A549 (cell line): ENCODE measurements at regions not wholly inside any gene's neighbourhood (a gene's known extent, or its start where the extent isn't known, plus 50 kb on each side); places are given as distances from the start of the nearest gene placed in this dataset.
A peak's percentile ranks its signal among the peaks of the same experiment; 100 is the strongest.

Experiments
- ATAC-seq, 2 experiments: fragments of 200-7000 bp in 1 of 2; fragments of >200 bp in 1 of 2; cut with Nextera tagmentation in 1 of 2; cut with Tn5 transposase in 1 of 2; 3 replicates each; pipeline versions ENCODE4 v1.8.0 to v1.9.1; 2018 to 2020; ENCODE audit warnings: mild to moderate bottlenecking in 1 of 2, moderate library complexity in 1 of 2
- CTCF ChIA-PET: fragments of 300-600 bp; sonication (Branson Sonifier 250); formaldehyde crosslinking; extraction: SDS; loops from one replicate; lab custom pipeline; 2021; ENCODE audit warnings: antibody characterized with exemption, inconsistent platforms; lab: Yijun Ruan, JAX
- POLR2A ChIA-PET: fragments of 350-600 bp; formaldehyde crosslinking; extraction: SDS; loops from one replicate; lab custom pipeline; 2021; ENCODE audit warnings: antibody characterized with exemption, inconsistent platforms; lab: Yijun Ruan, JAX
- DNase-seq, 2 experiments: peaks; one replicate each; pipeline versions ENCODE4 v3.0.0 to v3.0.0-alpha.2; 2011 to 2016; ENCODE audit warnings: low read depth in 1 of 2, low spot score in 1 of 2
- FAIRE-seq: peaks from 2 replicates; lab custom pipeline; 2011; peaks lifted over from hg19 to GRCh38; lab: Jason Lieb, UNC
- H3K27ac ChIP-seq, 2 experiments: fragments of >200 bp; sonication (Bioruptor Twin); formaldehyde crosslinking; 3 replicates each; pipeline ENCODE4 v1.5.1; 2016 to 2017
- H3K4me1 ChIP-seq: fragments of >200 bp; sonication (Bioruptor Twin); formaldehyde crosslinking; 3 replicates; pipeline ENCODE4 v1.6.1; 2016
- H3K4me2 ChIP-seq: fragments of >200 bp; sonication (Bioruptor Twin); formaldehyde crosslinking; 3 replicates; pipeline ENCODE4 v1.6.1; 2016
- H3K4me3 ChIP-seq: fragments of >200 bp; sonication (Bioruptor Twin); formaldehyde crosslinking; 3 replicates; pipeline ENCODE4 v1.5.1; 2016
- H3K9me3 ChIP-seq: fragments of >200 bp; sonication (Bioruptor Twin); formaldehyde crosslinking; 3 replicates; pipeline ENCODE4 v1.6.1; 2016
- ATOH8 ChIP-seq: fragments of 250-450 bp; sonication (Bioruptor Pico); IDR thresholded peaks from 2 replicates; pipeline ENCODE4 v1.5.0; 2020; ENCODE audit warnings: low read depth, mild to moderate bottlenecking, moderate library complexity
- BHLHE40 ChIP-seq: IDR thresholded peaks from 2 replicates; pipeline ENCODE4 v1.6.1; 2012; ENCODE audit warnings: low read depth, low read length, inconsistent platforms
- CBX2 ChIP-seq: fragments of 200-600 bp; sonication (generic); IDR thresholded peaks from 2 replicates; pipeline ENCODE4 v1.6.1; 2016; ENCODE audit warnings: low read depth, mild to moderate bottlenecking, borderline replicate concordance
- CBX8 ChIP-seq: fragments of 200-600 bp; sonication (generic); IDR thresholded peaks from 2 replicates; pipeline ENCODE4 v1.6.1; 2016
- CEBPB ChIP-seq, 2 experiments: fragments of >200 bp in 1 of 2; sonication (Bioruptor Twin) in 1 of 2; formaldehyde crosslinking in 1 of 2; IDR thresholded peaks; 2 replicates each; pipeline ENCODE4 v1.6.1; 2012 to 2016
- CHD2 ChIP-seq: fragments of 150-350 bp; IDR thresholded peaks from 2 replicates; pipeline ENCODE4 v1.6.1; 2014; ENCODE audit warnings: low read length; ENCODE audit not compliant: partially characterized antibody
- CHD4 ChIP-seq: fragments of 200-600 bp; sonication (generic); IDR thresholded peaks from 2 replicates; pipeline ENCODE4 v1.6.1; 2016; ENCODE audit warnings: antibody characterized with exemption, mild to moderate bottlenecking, borderline replicate concordance
- E2F6 ChIP-seq: IDR thresholded peaks from 2 replicates; pipeline ENCODE4 v1.6.1; 2012; ENCODE audit warnings: low read depth, borderline replicate concordance
- EHF ChIP-seq: fragments of 250-450 bp; sonication (Bioruptor Pico); IDR thresholded peaks from 2 replicates; pipeline ENCODE4 v1.5.0; 2020; ENCODE audit warnings: mild to moderate bottlenecking
- ELK1 ChIP-seq: fragments of 150-350 bp; IDR thresholded peaks from 2 replicates; pipeline ENCODE4 v1.6.1; 2014; ENCODE audit warnings: low read depth, mild to moderate bottlenecking, low read length
- FOSB ChIP-seq: fragments of 250-450 bp; sonication (Bioruptor Pico); IDR thresholded peaks from 2 replicates; pipeline ENCODE4 v1.5.0; 2020; ENCODE audit warnings: mild to moderate bottlenecking, moderate library complexity
- FOSL2 ChIP-seq, 2 experiments: fragments of 450-650 bp in 1 of 2; fragments of >200 bp in 1 of 2; sonication (Bioruptor Twin) in 1 of 2; formaldehyde crosslinking; IDR thresholded peaks; 2 replicates each; pipeline versions ENCODE4 v1.5.0 to v1.6.1; 2016 to 2020; ENCODE audit warnings: mild to moderate bottlenecking in 1 of 2, moderate library complexity in 1 of 2
- GATA3 ChIP-seq: IDR thresholded peaks from 2 replicates; pipeline ENCODE4 v1.6.1; 2012; ENCODE audit warnings: borderline replicate concordance
- HDAC2 ChIP-seq: fragments of 200-600 bp; sonication (generic); IDR thresholded peaks from 2 replicates; pipeline ENCODE4 v1.6.1; 2016
- HES2 ChIP-seq: fragments of >200 bp; sonication (Bioruptor Twin); formaldehyde crosslinking; IDR thresholded peaks from 2 replicates; pipeline ENCODE4 v1.6.1; 2016
- HEYL ChIP-seq: fragments of 250-450 bp; sonication (Bioruptor Pico); IDR thresholded peaks from 2 replicates; pipeline ENCODE4 v1.8.0; 2021; ENCODE audit warnings: mild to moderate bottlenecking, moderate library complexity
- HOXA7 ChIP-seq: fragments of 250-450 bp; sonication (Bioruptor Pico); IDR thresholded peaks from 2 replicates; pipeline ENCODE4 v1.5.0; 2020; ENCODE audit warnings: mild to moderate bottlenecking, moderate library complexity
- JUNB ChIP-seq: fragments of >200 bp; sonication (Bioruptor Twin); formaldehyde crosslinking; IDR thresholded peaks from 2 replicates; pipeline ENCODE4 v1.6.1; 2016
- KDM1A ChIP-seq: fragments of 200-600 bp; sonication (generic); IDR thresholded peaks from 2 replicates; pipeline ENCODE4 v1.6.1; 2016; ENCODE audit warnings: low read depth, mild to moderate bottlenecking
- KDM5A ChIP-seq: fragments of 200-600 bp; sonication (generic); IDR thresholded peaks from 2 replicates; pipeline ENCODE4 v1.6.1; 2016; ENCODE audit warnings: antibody characterized with exemption, mild to moderate bottlenecking
- MAFK ChIP-seq: fragments of 450-650 bp; IDR thresholded peaks from 2 replicates; pipeline ENCODE4 v1.6.1; 2014; ENCODE audit not compliant: partially characterized antibody
- MYC ChIP-seq: IDR thresholded peaks from 2 replicates; pipeline ENCODE4 v1.6.1; 2012; ENCODE audit warnings: mild to moderate bottlenecking, inconsistent platforms, low read length, improper control_type of control experiment, borderline replicate concordance
- NPAS2 ChIP-seq: fragments of 250-450 bp; sonication (Bioruptor Pico); IDR thresholded peaks from 2 replicates; pipeline ENCODE4 v1.8.0; 2022; ENCODE audit warnings: mild to moderate bottlenecking, moderate library complexity, borderline replicate concordance
- NR3C1 ChIP-seq: fragments of >200 bp; sonication (Bioruptor Twin); formaldehyde crosslinking; IDR thresholded peaks from 3 replicates; pipeline ENCODE4 v1.6.1; 2017
- PHF8 ChIP-seq: fragments of 200-600 bp; sonication (generic); IDR thresholded peaks from 2 replicates; pipeline ENCODE4 v1.6.1; 2016; ENCODE audit warnings: low read depth, mild to moderate bottlenecking, antibody characterized with exemption, moderate library complexity, borderline replicate concordance
- POLR2A ChIP-seq: IDR thresholded peaks from 2 replicates; pipeline ENCODE4 v1.6.1; 2012; ENCODE audit warnings: mild to moderate bottlenecking, low read length
- RAD21 ChIP-seq, 2 experiments: fragments of >200 bp in 1 of 2; sonication (Bioruptor Twin) in 1 of 2; formaldehyde crosslinking in 1 of 2; IDR thresholded peaks in 1 of 2; conservative IDR thresholded peaks in 1 of 2; 2 replicates in 1 of 2; 3 replicates in 1 of 2; pipeline ENCODE4 v1.6.1; 2012 to 2018; ENCODE audit warnings: inconsistent platforms in 1 of 2
- RCOR1 ChIP-seq: fragments of 150-350 bp; IDR thresholded peaks from 2 replicates; pipeline ENCODE4 v1.6.1; 2014; ENCODE audit warnings: antibody characterized with exemption, low read length, low read depth
- USF2 ChIP-seq: fragments of 450-650 bp; IDR thresholded peaks from 2 replicates; pipeline ENCODE4 v1.6.1; 2014; ENCODE audit warnings: antibody characterized with exemption
- ZFP36 ChIP-seq: fragments of 450-650 bp; IDR thresholded peaks from 2 replicates; pipeline ENCODE4 v1.6.1; 2014; ENCODE audit warnings: borderline replicate concordance; ENCODE audit not compliant: partially characterized antibody
- ZNF302 ChIP-seq: fragments of 250-450 bp; sonication (Bioruptor Pico); IDR thresholded peaks from 2 replicates; pipeline ENCODE4 v1.9.0; 2021; ENCODE audit warnings: inconsistent platforms, mild to moderate bottlenecking, moderate library complexity
- ZSCAN20 ChIP-seq: fragments of 250-450 bp; sonication (Bioruptor Pico); IDR thresholded peaks from 2 replicates; pipeline ENCODE4 v1.8.0; 2022; ENCODE audit warnings: mild to moderate bottlenecking, moderate library complexity
- WGBS: methylation state at CpG from one replicate; pipeline ENCODE4 v1.1.6; 2017; ENCODE audit errors: missing lambda C conversion rate; 5-methylcytosine and 5-hydroxymethylcytosine counted together
- TF ChIP-seq, protein P1 (sequence below): fragments of >200 bp; sonication (Bioruptor Twin); formaldehyde crosslinking; IDR thresholded peaks from 3 replicates; pipeline ENCODE4 v1.6.1; 2016

- FAIRE-seq = no peak
- 77% methylated on average over 8 of the region's 8 CpGs for WGBS
- H3K4me1 ChIP-seq = peaks cover 12% of the 10 kb centered on the region
- no peak for DNase-seq
- TF ChIP-seq PHF8 = no peak
- no peak for TF ChIP-seq ZFP36
- TF ChIP-seq, protein P1, sequence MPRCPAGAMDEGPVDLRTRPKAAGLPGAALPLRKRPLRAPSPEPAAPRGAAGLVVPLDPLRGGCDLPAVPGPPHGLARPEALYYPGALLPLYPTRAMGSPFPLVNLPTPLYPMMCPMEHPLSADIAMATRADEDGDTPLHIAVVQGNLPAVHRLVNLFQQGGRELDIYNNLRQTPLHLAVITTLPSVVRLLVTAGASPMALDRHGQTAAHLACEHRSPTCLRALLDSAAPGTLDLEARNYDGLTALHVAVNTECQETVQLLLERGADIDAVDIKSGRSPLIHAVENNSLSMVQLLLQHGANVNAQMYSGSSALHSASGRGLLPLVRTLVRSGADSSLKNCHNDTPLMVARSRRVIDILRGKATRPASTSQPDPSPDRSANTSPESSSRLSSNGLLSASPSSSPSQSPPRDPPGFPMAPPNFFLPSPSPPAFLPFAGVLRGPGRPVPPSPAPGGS = no peak
- TF ChIP-seq NR3C1 = no peak
- no peak for TF ChIP-seq RAD21 (conservative IDR thresholded peaks at IDR 0.05 in 1 of 2, IDR thresholded peaks at IDR 0.05 in 1 of 2)
- no peak for TF ChIP-seq RCOR1
- TF ChIP-seq ELK1 = no peak
- no peak for TF ChIP-seq CEBPB (IDR thresholded peaks at IDR 0.05)
- TF ChIP-seq EHF (CRISPR knock-in tag) = no peak
- no peak for TF ChIP-seq CHD4
- TF ChIP-seq ATOH8 (CRISPR knock-in tag) = no peak
- no peak for TF ChIP-seq FOSL2 (IDR thresholded peaks at IDR 0.05)
- no peak for TF ChIP-seq FOSL2 (CRISPR knock-in tag; IDR thresholded peaks at IDR 0.05)
- no peak for TF ChIP-seq HOXA7 (CRISPR knock-in tag)
- no peak for TF ChIP-seq HEYL (CRISPR knock-in tag)
- TF ChIP-seq E2F6 = no peak
- no peak for TF ChIP-seq HDAC2
- no peak for TF ChIP-seq BHLHE40
- ChIA-PET POLR2A (no interaction called here), CTCF (interaction anchor here (1.3 kb wide), 1 partner anchor 12 kb away, joined by 3 read pairs; no protein-coding TSS in a partner anchor)
- H3K27ac ChIP-seq = peak overlapping the region in 1 of 2 experiments; percentile 47; a peak in 1 of 6 replicates
- H3K4me3 ChIP-seq = no peak overlapping the region
- ATAC-seq = no peak
- H3K4me2 ChIP-seq = no peak overlapping the region
- H3K9me3 ChIP-seq = no peaks in the 10 kb centered on the region
These were observed 151.8 kb upstream of the PTPRM start for GRCh38 chr18:7415081-7415894.

DNA sequence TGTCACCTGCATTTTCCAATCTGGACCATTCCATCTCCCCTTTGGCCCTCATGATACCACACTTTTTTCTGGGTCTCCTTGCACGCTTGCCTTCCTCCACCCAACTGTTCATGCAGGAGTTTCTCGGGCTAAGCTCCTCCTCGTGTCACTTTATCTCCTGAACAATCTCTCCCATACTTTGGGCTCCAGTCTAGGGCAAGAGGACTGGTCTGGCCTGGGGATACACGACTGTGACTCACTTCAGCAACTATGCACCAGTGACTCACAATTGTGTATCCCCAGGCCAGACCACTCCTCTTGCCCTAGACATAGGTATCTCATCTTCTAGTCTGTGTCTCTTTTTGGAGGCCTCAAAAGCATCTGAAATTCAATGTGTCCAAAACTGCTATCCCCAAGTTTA is 149.4 kb upstream of the PTPRM start:
- ATAC-seq (peak; percentile 73 to 91; a peak in 5 of 6 replicates), FAIRE-seq (no peak), DNase-seq (peak; percentile 34 to 64)
- CTCF ChIA-PET = interaction anchor here (0.6 kb wide), 1 partner anchor 26 kb away, joined by 3 read pairs; no protein-coding TSS in a partner anchor
- no peak overlapping the region for H3K4me3 ChIP-seq
- 22% methylated on average over 4 of the region's 4 CpGs for WGBS
- no peaks in the 10 kb centered on the region for H3K9me3 ChIP-seq
- H3K27ac ChIP-seq = peak overlapping the region; percentile 45 to 53; a peak in 4 of 6 replicates
- peak overlapping the region; percentile 42; the same call in 2 of the 3 replicates for H3K4me2 ChIP-seq
- H3K4me1 ChIP-seq = peaks cover 12% of the 10 kb centered on the region
- POLR2A ChIA-PET = no interaction called here
- TF ChIP-seq EHF (CRISPR knock-in tag) (no peak), CHD2 (no peak), MYC (no peak), ZSCAN20 (CRISPR knock-in tag) (no peak), MAFK (no peak), KDM1A (no peak), HES2 (no peak), FOSB (no peak), FOSL2 (IDR thresholded peaks at IDR 0.05) (0 out of 2 replicates have a peak, but pooled peaks have one; percentile 58), FOSL2 (CRISPR knock-in tag; IDR thresholded peaks at IDR 0.05) (peak; percentile 47; the same call in 1 of the 2 replicates), GATA3 (peak; percentile 73), CHD4 (no peak), KDM5A (no peak), ZNF302 (CRISPR knock-in tag) (no peak), CBX8 (no peak), NPAS2 (CRISPR knock-in tag) (no peak), USF2 (no peak), HOXA7 (CRISPR knock-in tag) (no peak), JUNB (0 out of 2 replicates have a peak, but pooled peaks have one; percentile 38), CBX2 (no peak), POLR2A (no peak)
